GM13976 (cell line): ENCODE measurements at regions not wholly inside any gene's neighbourhood (a gene's known extent, or its start where the extent isn't known, plus 50 kb on each side); places are given as distances from the start of the nearest gene placed in this dataset.

Experiments used
- DNase-seq: peaks from one replicate; pipeline ENCODE4 v3.0.0; 2012; ENCODE audit warnings: low spot score
- CTCF ChIP-seq: IDR thresholded peaks from 2 replicates; pipeline ENCODE4 v1.5.1; 2012; ENCODE audit warnings: borderline replicate concordance, mild to moderate bottlenecking; ENCODE audit not compliant: insufficient read depth; ENCODE audit errors: extremely low read depth, missing control alignments, control extremely low read depth
- in situ Hi-C: fragments of 300-500 bp; cut with MboI; formaldehyde crosslinking; loops from one replicate; pipeline ENCODE4 v1.12.0; 2022; ENCODE audit warnings: low sequenced_read_pairs, mixed read lengths, inconsistent platforms; ENCODE audit not compliant: unreplicated experiment

- in situ Hi-C loops: no loop called here
- no peak for DNase-seq
- no peak for TF ChIP-seq CTCF
Measured at GRCh38 chr10:121248266-121248665, 350.0 kb downstream of the FGFR2 start.

GRCh38 chr10:121250995-121251764 lies 347.1 kb downstream of the FGFR2 start:
- no peak for TF ChIP-seq CTCF
- DNase-seq: no peak
- in situ Hi-C loops: no loop called here

GRCh38 chr10:121252756-121253155 lies 345.5 kb downstream of the FGFR2 start:
- in situ Hi-C loops: no loop called here
- no peak for DNase-seq
- TF ChIP-seq CTCF: no peak

DNA sequence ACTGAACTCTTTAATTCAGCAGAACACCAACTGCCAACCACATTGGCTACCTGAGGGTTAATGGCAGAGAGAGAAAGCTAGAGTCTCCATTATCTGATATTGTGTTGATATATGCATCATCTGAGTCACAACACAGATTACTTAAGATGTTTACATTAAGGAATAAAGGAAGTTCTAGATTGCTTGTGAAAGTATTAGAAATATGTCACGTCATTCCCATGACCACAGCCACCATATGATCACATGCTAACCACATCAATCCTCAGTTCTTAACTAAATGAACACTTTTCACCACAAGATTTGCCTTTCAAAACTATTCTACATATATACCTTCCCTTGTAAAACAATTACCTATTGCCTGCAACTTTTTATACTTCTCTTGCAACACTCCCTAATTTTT lies 337.9 kb downstream of the FGFR2 start:
- in situ Hi-C loops: no loop called here
- TF ChIP-seq CTCF: no peak
- no peak for DNase-seq

DNA sequence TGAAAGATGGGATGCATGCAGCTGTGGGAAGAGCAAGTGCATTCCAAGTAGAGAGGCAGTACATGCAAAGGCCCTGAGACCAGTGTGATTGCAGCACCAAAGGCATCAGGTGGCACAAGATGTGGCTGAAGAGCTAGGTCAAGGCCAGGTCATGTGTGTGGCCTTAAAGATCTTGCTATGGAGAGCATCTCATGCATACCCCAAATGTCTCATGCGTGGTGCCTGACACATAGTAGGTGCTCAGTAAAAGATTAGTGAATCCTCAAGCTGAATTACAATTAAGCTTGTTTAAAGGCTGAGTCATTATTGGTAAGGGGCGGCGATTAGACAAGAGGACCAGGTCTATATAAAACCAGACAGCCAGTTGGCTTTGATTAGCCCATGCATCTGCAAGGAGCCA lies 336.6 kb downstream of the FGFR2 start:
- TF ChIP-seq CTCF: no peak
- in situ Hi-C loops: no loop called here

DNA sequence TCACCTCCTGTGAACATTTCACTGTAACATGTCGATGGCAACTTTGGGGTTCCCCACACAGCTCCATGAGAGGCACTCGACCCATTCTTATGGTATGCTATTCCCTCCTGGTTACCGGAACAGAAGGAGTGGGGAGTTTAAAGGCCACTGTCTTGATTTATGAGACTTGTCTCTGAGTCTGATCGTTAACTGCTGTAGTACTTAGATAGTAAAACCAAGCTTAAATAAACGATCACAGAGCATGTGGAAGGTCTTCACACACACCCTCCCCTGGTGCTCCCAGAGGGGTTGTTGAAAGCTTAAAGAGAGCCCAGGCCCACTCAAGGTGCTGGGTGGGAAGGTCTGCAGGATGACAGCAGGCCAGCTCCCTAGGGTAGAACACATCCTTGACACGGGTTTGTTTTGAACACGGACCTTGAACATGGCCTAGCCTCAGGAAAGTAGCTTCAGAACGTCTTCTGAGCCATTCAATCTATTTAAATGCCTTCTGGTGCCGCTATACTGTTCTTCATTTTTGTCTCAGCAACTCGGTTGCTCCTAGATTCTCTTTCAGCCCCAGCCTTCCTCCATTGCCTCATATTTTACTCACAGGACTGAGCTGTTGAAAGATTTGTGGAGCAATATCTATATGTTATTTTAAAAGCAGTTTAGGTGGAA lies 335.3 kb downstream of the FGFR2 start:
- TF ChIP-seq CTCF: no peak
- no peak for DNase-seq
- in situ Hi-C loops: no loop called here

More for the DNA sequence above, 336.6 kb downstream of the FGFR2 start:
- DNase-seq: no peak
